Endothelial cell of umbilical vein (primary cell): ENCODE measurements at regions not wholly inside any gene's neighbourhood (a gene's known extent, or its start where the extent isn't known, plus 50 kb on each side); places are given as distances from the start of the nearest gene placed in this dataset.

Experiments
- CTCF ChIP-seq, 2 donors: IDR thresholded peaks; 1 replicate in 1 of 2; 2 replicates in 1 of 2; pipeline ENCODE4 v1.5.1; 2011; ENCODE audit warnings: low read length in 2 of 2, mild to moderate bottlenecking in 2 of 2, moderate library complexity in 2 of 2, control low read depth in 1 of 2, inconsistent platforms in 1 of 2, low read depth in 1 of 2; ENCODE audit not compliant: insufficient read depth in 1 of 2; ENCODE audit errors: extremely low read depth in 1 of 2
- EZH2 ChIP-seq: IDR thresholded peaks from 2 replicates; pipeline ENCODE4 v1.6.1; 2012; ENCODE audit warnings: borderline replicate concordance, low read depth, mild to moderate bottlenecking, moderate library complexity, low read length, inconsistent platforms; ENCODE audit not compliant: severe bottlenecking
- FOS ChIP-seq: IDR thresholded peaks from 2 replicates; pipeline ENCODE4 v1.6.1; 2011; ENCODE audit warnings: mild to moderate bottlenecking, low read length, moderate library complexity, borderline replicate concordance; ENCODE audit not compliant: insufficient read depth
- GATA2 ChIP-seq: IDR thresholded peaks from 2 replicates; pipeline ENCODE4 v1.7.0; 2011; ENCODE audit warnings: low read depth, mild to moderate bottlenecking, moderate library complexity, mixed read lengths, low read length; ENCODE audit not compliant: insufficient read length, insufficient read depth
- MYC ChIP-seq: IDR thresholded peaks from one replicate; pipeline ENCODE4 v1.6.1; 2011; ENCODE audit warnings: mild to moderate bottlenecking, low read depth, low read length
- POLR2A ChIP-seq: IDR thresholded peaks from 2 replicates; pipeline ENCODE4 v1.6.1; 2012; ENCODE audit warnings: low read depth, mild to moderate bottlenecking, control low read depth, low read length
- POLR2AphosphoS5 ChIP-seq: IDR thresholded peaks from 2 replicates; pipeline ENCODE4 v1.6.1; 2012; ENCODE audit warnings: low read depth, mild to moderate bottlenecking, control low read depth, low read length, moderate library complexity; ENCODE audit not compliant: insufficient read depth
- TF ChIP-seq, protein P1 (sequence below): IDR thresholded peaks from 2 replicates; pipeline ENCODE4 v1.6.1; 2011; ENCODE audit not compliant: insufficient read depth, insufficient read length

DNA sequence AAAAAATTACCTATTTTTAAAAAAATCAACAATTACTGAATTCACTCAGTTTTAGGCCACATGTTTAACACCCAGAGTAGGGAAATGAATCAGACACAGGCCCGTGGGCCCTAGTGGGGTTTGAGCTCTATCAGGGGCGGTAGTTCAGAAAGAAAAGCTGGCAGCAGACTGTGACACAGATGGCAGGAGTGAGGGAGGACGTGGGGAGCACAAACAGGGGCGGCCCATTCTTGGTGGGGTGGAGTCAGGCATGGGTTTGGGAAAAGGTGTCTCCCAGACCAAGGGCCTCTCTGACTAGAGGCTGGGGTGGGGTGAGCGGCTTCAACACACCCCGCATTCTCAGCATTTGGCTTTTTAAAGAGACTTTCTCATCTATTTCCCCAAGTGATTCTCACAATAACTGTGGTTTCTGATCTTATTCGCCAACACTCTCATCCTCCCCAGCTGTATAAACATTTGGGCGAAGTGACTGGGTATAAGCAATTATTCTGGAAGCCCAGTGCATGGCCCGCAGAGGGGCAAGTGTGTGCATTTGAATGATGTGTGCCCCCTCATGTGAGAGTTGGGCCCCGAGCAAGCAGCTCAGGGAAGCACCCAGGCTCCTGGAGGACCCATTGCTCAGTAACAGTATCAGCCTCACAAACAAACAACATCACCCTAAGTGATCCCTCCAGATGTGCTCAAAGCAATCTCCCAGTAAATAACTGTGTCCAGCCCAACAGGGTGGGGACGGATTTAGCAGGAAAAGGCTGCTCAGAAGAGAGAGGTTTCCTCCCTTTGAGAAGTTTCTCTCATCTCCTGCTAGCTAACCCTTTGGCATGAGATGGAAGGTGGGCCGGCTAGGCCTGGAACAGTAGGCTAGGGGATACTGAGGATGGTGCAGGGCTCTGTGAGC, 437.6 kb upstream of the ZMIZ1 start:
- TF ChIP-seq POLR2A (no peak), CTCF (IDR thresholded peaks at IDR 0.05; ENCODE audit: extremely low read depth in 1 of 2, insufficient read depth in 1 of 2, low read depth in 1 of 2, low read length in 2 of 2) (no peak), EZH2 (no peak), FOS (no peak), POLR2AphosphoS5 (no peak), MYC (no peak), GATA2 (no peak)
- TF ChIP-seq, protein P1, sequence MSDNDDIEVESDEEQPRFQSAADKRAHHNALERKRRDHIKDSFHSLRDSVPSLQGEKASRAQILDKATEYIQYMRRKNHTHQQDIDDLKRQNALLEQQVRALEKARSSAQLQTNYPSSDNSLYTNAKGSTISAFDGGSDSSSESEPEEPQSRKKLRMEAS, result no peak
